Limb (tissue), 2 donors: ENCODE measurements at regions not wholly inside any gene's neighbourhood (a gene's known extent, or its start where the extent isn't known, plus 50 kb on each side); places are given as distances from the start of the nearest gene placed in this dataset.

Experiments used
- DNase-seq, 2 donors: peaks; one replicate each; pipeline ENCODE4 v3.0.0-alpha.2; 2016; ENCODE audit errors: extremely low spot score in 2 of 2

DNA sequence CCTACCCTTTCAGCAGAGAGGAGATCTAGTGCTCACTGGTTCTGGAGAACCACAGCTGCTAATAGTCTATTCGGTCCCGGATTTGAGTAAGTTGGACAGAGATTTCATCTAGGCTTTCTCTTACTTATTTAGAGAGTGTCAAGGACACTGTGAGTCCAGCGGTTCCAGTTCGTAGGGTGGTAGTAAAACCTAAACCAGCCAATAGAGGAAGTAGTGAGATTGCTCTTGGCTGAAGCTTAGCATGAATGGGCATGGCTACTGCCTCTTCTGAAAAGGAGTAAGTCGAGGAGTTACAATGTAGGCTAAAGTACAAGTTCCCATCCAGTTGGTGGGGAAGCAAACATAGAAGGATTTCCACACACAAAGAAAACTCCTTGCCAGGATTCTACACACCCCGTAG lies 109.6 kb upstream of the MOCS2 start:
- no peak for DNase-seq

DNA sequence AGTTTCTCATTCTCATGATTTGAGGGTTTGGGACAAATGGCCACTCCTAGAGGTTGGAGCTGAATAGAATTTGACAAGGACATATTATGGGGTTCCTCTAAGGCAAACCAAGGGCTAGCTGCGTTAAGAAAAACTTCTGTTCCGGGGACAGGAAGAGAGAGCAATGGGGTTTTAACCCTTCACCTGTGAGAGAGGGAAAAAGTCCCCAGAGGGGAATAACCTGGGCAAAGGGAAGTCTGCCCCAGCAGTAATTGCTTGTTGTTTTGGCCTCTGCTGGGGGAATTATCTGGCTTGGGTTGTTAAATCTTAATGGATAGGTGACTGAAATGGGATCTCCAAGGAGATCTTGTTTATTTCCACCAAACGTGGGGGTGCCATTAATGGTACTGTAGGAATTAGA lies 110.1 kb upstream of the MOCS2 start:
- no peak for DNase-seq

GRCh38 chr5:53233645-53234405 lies 124.3 kb upstream of the MOCS2 start:
- DNase-seq: no peak

DNA sequence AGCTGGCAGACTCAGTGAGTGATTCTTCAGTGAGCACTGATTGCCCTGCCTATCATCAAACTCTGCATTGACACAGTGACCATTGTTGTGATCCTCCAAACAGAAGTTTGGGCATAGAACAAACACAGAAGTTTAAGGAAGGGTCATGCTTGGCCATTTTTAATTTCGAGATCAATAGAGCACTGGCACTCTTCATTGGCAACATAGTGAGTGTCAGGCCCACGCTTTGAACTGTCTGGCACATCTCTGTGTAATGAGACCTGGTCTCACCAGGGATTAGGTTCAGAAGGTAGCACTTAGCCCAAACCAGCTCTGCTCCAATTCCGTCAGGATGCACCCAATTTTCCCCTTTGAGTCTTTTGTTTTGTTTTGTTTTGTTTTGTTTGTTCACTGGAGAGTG lies 127.1 kb upstream of the MOCS2 start:
- DNase-seq: no peak

GRCh38 chr5:53237876-53238275 lies 128.3 kb upstream of the MOCS2 start:
- DNase-seq: no peak

GRCh38 chr5:53239301-53239990 lies 129.9 kb upstream of the MOCS2 start:
- no peak for DNase-seq

DNA sequence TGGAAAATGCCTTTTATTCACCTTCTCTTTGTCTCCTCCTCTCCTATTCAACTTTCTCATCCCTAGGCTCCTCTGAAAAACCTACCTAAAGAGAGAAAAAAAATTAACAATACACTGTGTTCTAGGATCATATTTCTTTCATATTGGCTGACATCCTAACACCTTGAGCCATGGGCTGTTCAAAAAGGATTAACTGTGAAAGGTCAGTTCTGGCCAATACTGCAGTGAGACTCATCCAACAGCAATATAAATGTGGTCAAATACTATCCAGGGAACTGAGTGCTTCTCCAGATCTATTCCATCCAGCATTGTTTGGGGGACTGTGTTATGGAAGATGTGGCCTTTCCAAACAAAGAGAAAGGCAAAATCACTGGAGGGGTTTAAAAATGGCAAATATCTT lies 131.1 kb upstream of the MOCS2 start:
- DNase-seq: no peak

- DNase-seq: no peak
Measured at GRCh38 chr5:53241572-53241971, 132.0 kb upstream of the MOCS2 start.

GRCh38 chr5:53243403-53243802 lies 133.8 kb upstream of the MOCS2 start:
- DNase-seq: no peak

- DNase-seq: no peak
Measured at GRCh38 chr5:53246042-53246836, 136.7 kb upstream of the MOCS2 start.

DNA sequence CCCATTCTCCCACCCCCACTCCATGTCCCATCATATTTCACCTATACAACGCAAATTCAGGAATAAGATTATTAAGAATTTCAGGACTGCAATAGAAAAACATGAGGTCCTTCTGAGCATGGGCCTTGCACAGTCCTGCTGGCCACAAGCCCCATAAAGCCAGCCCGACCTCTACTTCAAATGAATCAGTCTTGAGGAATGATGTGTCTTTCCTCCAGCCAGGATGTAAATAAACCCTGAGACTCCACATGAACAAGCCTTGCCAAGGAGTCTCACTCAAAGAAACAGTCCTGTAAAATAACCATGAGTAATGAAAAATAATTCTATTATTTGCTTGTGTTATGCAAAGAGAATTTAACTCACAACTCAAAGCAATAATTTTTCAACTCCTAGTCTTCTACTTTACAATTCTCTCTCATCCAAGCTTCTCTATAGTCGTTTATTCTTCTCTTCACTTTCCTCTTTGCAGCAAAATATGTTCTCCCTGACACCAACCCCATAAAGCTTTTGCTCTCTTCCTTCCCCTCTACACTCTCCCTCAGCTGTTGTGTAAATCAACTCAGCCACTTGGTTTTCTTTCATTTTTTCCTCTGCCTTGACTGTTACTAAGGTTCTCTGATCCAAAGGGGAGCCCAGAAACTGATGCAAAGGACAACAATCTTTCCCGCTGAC lies 140.1 kb upstream of the MOCS2 start:
- DNase-seq: no peak

DNA sequence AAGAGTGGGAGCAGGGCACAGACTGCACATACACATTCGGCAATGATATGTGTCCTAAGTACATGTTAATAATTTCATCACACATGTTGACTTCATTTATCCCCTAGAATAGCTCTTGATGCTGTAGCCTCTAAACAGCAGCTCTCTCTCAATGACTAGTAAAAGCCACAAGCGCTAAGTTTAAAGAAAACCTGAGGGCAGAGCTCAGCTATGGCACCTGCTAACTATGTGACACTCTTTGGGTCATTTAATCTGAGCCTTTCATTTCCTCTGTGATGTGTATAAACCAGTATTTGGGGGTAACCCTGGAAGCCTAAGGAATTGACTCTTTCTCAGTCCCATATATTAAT lies 140.6 kb upstream of the MOCS2 start:
- DNase-seq: no peak

DNA sequence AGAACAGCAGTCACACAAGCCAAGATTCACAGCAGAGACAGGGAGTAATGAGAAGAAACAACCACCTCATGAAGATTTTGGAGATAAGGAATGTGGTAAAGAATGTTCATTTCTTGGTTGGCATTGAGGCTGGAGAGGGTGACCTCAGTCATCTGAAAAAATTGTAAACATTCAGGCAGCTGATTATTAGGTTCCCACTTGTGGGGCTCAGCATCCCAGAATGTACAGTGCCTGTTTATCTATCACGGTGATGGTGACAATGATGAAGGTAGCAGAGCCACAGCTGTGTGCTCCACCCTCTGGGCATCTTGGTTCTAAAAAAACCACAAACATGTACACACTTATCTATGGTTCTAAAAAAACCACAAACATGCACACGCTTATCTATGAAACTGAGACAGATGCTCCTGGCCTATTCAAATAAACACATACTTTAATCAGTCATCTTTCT lies 143.9 kb upstream of the MOCS2 start:
- no peak for DNase-seq

DNA sequence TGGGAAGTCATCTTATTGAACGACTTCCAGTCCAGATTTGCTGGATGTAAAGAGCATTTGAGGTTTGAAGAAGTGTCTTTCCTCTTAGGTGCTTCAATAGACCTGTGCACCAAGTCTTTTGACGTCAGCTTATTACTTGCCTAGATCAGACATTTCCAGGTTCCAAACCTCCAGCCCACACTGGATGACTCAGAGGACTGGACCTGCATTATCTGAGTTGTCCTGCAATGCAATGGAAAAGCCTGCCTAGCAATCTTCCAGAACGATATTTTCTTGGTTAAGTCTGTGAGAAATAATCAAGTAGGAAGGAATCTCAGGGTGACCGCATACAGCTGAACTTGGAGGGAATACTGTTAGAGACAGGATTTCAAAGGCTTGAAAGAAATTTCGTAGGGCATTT lies 147.2 kb upstream of the MOCS2 start:
- no peak for DNase-seq

GRCh38 chr5:53257806-53258373 lies 148.3 kb upstream of the MOCS2 start:
- no peak for DNase-seq

DNA sequence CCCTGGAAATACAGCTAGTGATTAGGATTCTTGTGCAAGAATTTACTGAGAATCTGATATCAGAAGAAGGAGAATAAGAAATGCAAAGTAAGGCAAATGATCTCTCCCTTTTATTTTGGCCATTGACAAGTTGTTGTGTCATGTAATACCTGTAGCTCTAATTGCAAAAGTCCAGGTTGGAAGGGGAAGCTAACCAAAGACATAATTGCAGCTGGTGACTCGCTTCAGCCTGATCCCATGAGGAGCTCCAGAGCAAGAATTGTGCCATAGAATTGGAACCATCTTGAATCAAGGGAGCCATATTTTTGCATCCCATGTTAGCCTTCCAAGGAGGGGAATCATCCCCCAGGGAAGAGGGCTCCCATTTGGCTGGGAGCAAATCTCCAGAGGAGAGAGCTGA lies 149.6 kb upstream of the MOCS2 start:
- no peak for DNase-seq

- no peak for DNase-seq
Measured at GRCh38 chr5:53260446-53260845, 150.9 kb upstream of the MOCS2 start.

- no peak for DNase-seq
Measured at GRCh38 chr5:53261245-53261644, 151.7 kb upstream of the MOCS2 start.

- DNase-seq: no peak
Measured at GRCh38 chr5:53262348-53262970, 152.9 kb upstream of the MOCS2 start.

GRCh38 chr5:53263151-53263550 lies 153.6 kb upstream of the MOCS2 start:
- no peak for DNase-seq

GRCh38 chr5:53265043-53265442 lies 155.5 kb upstream of the MOCS2 start:
- DNase-seq: no peak
